Adrenal gland (tissue), 9 donors: ENCODE measurements at regions not wholly inside any gene's neighbourhood (a gene's known extent, or its start where the extent isn't known, plus 50 kb on each side); places are given as distances from the start of the nearest gene placed in this dataset.

Experiments used
- DNase-seq, 7 donors: peaks; one replicate each; pipeline ENCODE4 v3.0.0-alpha.2; 2019 to 2020
- H3K27ac ChIP-seq, 5 donors: fragments of 200-600 bp; sonication (generic) in 4 of 5; 1 replicate in 3 of 5; 2 replicates in 2 of 5; pipeline versions ENCODE4 v1.5.1 to v1.8.0; 2016 to 2020; ENCODE audit warnings: mild to moderate bottlenecking in 1 of 5
- H3K27me3 ChIP-seq: fragments of 200-600 bp; 2 replicates; pipeline ENCODE4 v1.8.0; 2021
- H3K36me3 ChIP-seq, 2 donors: fragments of 200-600 bp; replicated peaks in 1 of 2; 1 replicate in 1 of 2; 2 replicates in 1 of 2; pipeline versions ENCODE4 v1.5.1 to v1.8.0; 2018 to 2022
- H3K4me1 ChIP-seq, 2 donors: fragments of 200-600 bp; replicated peaks in 1 of 2; 1 replicate in 1 of 2; 2 replicates in 1 of 2; pipeline versions ENCODE4 v1.5.1 to v1.8.0; 2018 to 2021
- H3K4me3 ChIP-seq, 4 donors: fragments of 200-600 bp; sonication (generic) in 3 of 4; one replicate each; pipeline ENCODE4 v1.5.1; 2016 to 2018
- H3K9me3 ChIP-seq, 3 donors: fragments of 200-600 bp; sonication (generic) in 1 of 3; replicated peaks in 1 of 3; 1 replicate in 2 of 3; 2 replicates in 1 of 3; pipeline versions ENCODE4 v1.5.1 to v1.8.0; 2016 to 2021
- CTCF ChIP-seq, 6 experiments: fragments of 450-650 bp in 4 of 6; fragments of 200-600 bp in 2 of 6; sonication (generic) in 1 of 6; IDR thresholded peaks; 1 replicate in 5 of 6; 2 replicates in 1 of 6; pipeline versions ENCODE4 v1.5.1 to v1.8.0; 2016 to 2021; ENCODE audit warnings: antibody characterized with exemption in 6 of 6, mild to moderate bottlenecking in 2 of 6, moderate library complexity in 1 of 6
- POLR2A ChIP-seq, 2 donors: fragments of 450-650 bp; IDR thresholded peaks; one replicate each; pipeline ENCODE4 v1.6.1; 2017; ENCODE audit warnings: antibody characterized with exemption in 2 of 2, mild to moderate bottlenecking in 2 of 2, moderate library complexity in 1 of 2
- WGBS, 4 donors: extraction: QIAGEN DNeasy Blood & Tissue Kit in 2 of 4; methylation state at CpG; one replicate each; pipeline versions ENCODE4 v1.1.5 to v1.1.7; 2013 to 2017; 5-methylcytosine and 5-hydroxymethylcytosine counted together
- intact Hi-C, 2 donors: fragments of 100-400 bp; cut with DNase I; formaldehyde crosslinking; loops; one replicate each; pipeline versions ENCODE4 v1.14.1 to v1.15.0; 2022 to 2023
- donor health status: healthy with polysubstance abuse.
- donor health status: Bipolar disorder and iron deficiency.
- donor health status: DM: yes; HTN: yes; CAD: no.
- donor health status: DM: no; HTN: no; CAD: no.
- donor health status: DM: no; HTN: no; CAD: no.

GRCh38 chr12:24246376-24246775 lies 296.9 kb upstream of the SOX5 start:
- intact Hi-C loops: no loop called here
- no peaks in the 10 kb centered on the region for H3K36me3 ChIP-seq
- TF ChIP-seq CTCF (IDR thresholded peaks at IDR 0.05): no peak
- no peak for TF ChIP-seq POLR2A (IDR thresholded peaks at IDR 0.05)
- no peak for DNase-seq
- H3K4me3 ChIP-seq: no peak overlapping the region
- H3K27me3 ChIP-seq: no peaks in the 10 kb centered on the region
- H3K4me1 ChIP-seq: no peaks in the 10 kb centered on the region
- H3K27ac ChIP-seq: no peak overlapping the region
- H3K9me3 ChIP-seq: no peaks in the 10 kb centered on the region

DNA sequence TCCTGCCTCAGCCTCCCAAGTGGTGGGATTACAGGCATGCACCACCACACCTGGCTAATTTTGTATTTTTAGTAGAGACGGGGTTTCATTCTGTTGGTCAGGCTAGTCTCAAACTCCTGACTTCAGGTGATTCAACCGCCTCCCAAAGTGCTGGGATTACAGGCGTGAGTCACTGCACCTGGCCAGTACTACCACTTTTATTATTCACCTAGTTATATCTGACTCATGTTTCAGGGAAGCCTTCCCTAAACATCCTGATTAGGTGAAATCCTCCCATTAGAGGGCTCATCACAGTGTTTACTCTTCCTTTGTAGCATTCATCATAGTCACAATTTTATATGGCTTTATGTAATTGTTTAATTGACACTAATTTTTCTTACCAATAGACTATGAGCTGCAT lies 295.3 kb upstream of the SOX5 start:
- no peak overlapping the region for H3K27ac ChIP-seq
- H3K4me3 ChIP-seq: no peak overlapping the region
- TF ChIP-seq CTCF (IDR thresholded peaks at IDR 0.05) (no peak), POLR2A (IDR thresholded peaks at IDR 0.05) (no peak)
- no peaks in the 10 kb centered on the region for H3K4me1 ChIP-seq
- no peaks in the 10 kb centered on the region for H3K9me3 ChIP-seq
- intact Hi-C loops: no loop called here
- WGBS, 4 donors: 82 to 94% (median 88%) methylated on average over 3 of the region's 3 CpGs
- H3K27me3 ChIP-seq: no peaks in the 10 kb centered on the region
- DNase-seq: no peak
- H3K36me3 ChIP-seq: no peaks in the 10 kb centered on the region

GRCh38 chr12:24244231-24244630 lies 294.8 kb upstream of the SOX5 start:
- Histone ChIP-seq H3K4me3 (no peak overlapping the region), H3K27me3 (no peaks in the 10 kb centered on the region), H3K36me3 (no peaks in the 10 kb centered on the region), H3K9me3 (no peaks in the 10 kb centered on the region), H3K27ac (no peak overlapping the region), H3K4me1 (no peaks in the 10 kb centered on the region)
- DNase-seq: no peak
- intact Hi-C loops: no loop called here
- 83 to 95% (median 90%) methylated on average over 4 of the region's 4 CpGs for WGBS, 4 donors
- TF ChIP-seq CTCF (IDR thresholded peaks at IDR 0.05): no peak
- no peak for TF ChIP-seq POLR2A (IDR thresholded peaks at IDR 0.05)

DNA sequence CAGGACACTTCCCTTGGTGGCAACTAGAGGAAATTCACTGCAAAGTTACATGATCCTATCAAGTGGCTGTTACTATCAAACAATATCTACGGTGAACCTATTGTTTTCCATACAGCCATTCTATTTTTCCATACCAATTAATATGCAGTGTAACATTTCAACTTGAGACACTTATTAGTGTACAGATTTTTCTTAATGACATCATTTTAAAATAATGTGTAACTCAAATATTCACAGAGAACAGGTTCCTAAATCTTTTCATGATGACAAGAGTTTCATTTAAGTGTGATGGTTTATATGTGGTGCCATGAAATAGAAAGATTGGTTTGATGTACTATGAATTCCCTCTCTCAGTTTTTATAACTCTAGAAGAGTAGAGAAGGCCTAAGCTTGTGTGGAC lies 291.2 kb upstream of the SOX5 start:
- H3K4me3 ChIP-seq: no peak overlapping the region
- H3K27ac ChIP-seq: no peak overlapping the region
- H3K36me3 ChIP-seq: no peaks in the 10 kb centered on the region
- 84 to 94% (median 89%) methylated on average over 1 of the region's 1 CpG for WGBS, 4 donors
- H3K9me3 ChIP-seq: no peaks in the 10 kb centered on the region
- H3K27me3 ChIP-seq: no peaks in the 10 kb centered on the region
- DNase-seq: no peak
- TF ChIP-seq POLR2A (IDR thresholded peaks at IDR 0.05) (no peak), CTCF (IDR thresholded peaks at IDR 0.05) (no peak)
- H3K4me1 ChIP-seq: no peaks in the 10 kb centered on the region
- intact Hi-C loops: no loop called here
